Body of pancreas (tissue), 4 donors: ENCODE measurements at regions not wholly inside any gene's neighbourhood (a gene's known extent, or its start where the extent isn't known, plus 50 kb on each side); places are given as distances from the start of the nearest gene placed in this dataset.

Source experiments
- ATAC-seq: fragments of 150-250 bp; one replicate; pipeline ENCODE4 v1.9.1; 2016
- DNase-seq, 4 donors: peaks; one replicate each; pipeline ENCODE4 v3.0.0-alpha.2; 2019
- H3K27ac ChIP-seq, 4 donors: fragments of 200-600 bp; sonication (generic); 1 replicate in 3 of 4; 2 replicates in 1 of 4; pipeline versions ENCODE4 v1.5.1 to v1.6.1; 2016 to 2019; ENCODE audit warnings: mild to moderate bottlenecking in 1 of 4, mixed read lengths in 1 of 4, moderate library complexity in 1 of 4
- H3K27me3 ChIP-seq, 2 donors: fragments of 200-600 bp; sonication (generic); one replicate each; pipeline ENCODE4 v1.6.0; 2016; ENCODE audit warnings: mild to moderate bottlenecking in 1 of 2
- H3K36me3 ChIP-seq, 2 donors: fragments of 200-600 bp; sonication (generic); replicated peaks in 1 of 2; 2 replicates each; pipeline ENCODE4 v1.5.1; 2016; ENCODE audit warnings: low read depth in 2 of 2; ENCODE audit not compliant: insufficient read depth in 1 of 2
- H3K4me1 ChIP-seq: fragments of 200-600 bp; sonication (generic); one replicate; pipeline ENCODE4 v1.6.0; 2016
- H3K4me3 ChIP-seq, 2 donors: fragments of 200-600 bp; sonication (generic); 1 replicate in 1 of 2; 2 replicates in 1 of 2; pipeline ENCODE4 v1.5.1; 2016 to 2019
- H3K9me3 ChIP-seq, 3 donors: fragments of 200-600 bp; sonication (generic); 1 replicate in 2 of 3; 2 replicates in 1 of 3; pipeline ENCODE4 v1.5.1; 2016
- CTCF ChIP-seq, 7 experiments: fragments of 450-650 bp in 4 of 7; fragments of 200-600 bp in 3 of 7; sonication (generic) in 3 of 7; IDR thresholded peaks; one replicate each; pipeline ENCODE4 v1.5.1; 2016 to 2019; ENCODE audit warnings: antibody characterized with exemption in 7 of 7
- POLR2A ChIP-seq, 3 donors: fragments of 450-650 bp; IDR thresholded peaks; one replicate each; pipeline ENCODE4 v1.6.1; 2016; ENCODE audit warnings: antibody characterized with exemption in 3 of 3, mild to moderate bottlenecking in 2 of 3
- WGBS, 2 donors: methylation state at CpG; one replicate each; pipeline ENCODE4 v1.1.5; 2017; 5-methylcytosine and 5-hydroxymethylcytosine counted together
- intact Hi-C: fragments of 100-400 bp; cut with DNase I; formaldehyde crosslinking; loops from one replicate; pipeline ENCODE4 v1.15.1; 2023

- no peaks in the 10 kb centered on the region for H3K9me3 ChIP-seq
- no peak overlapping the region for H3K4me3 ChIP-seq
- H3K4me1 ChIP-seq = peaks cover 11% of the 10 kb centered on the region
- no peak overlapping the region for H3K27ac ChIP-seq
- whole genome bisulfite sequencing, 2 donors = 43 to 52% methylated on average over 2 of the region's 2 CpGs
- ATAC-seq = no peak
- no peak for TF ChIP-seq POLR2A (IDR thresholded peaks at IDR 0.05)
- no peak for TF ChIP-seq CTCF (IDR thresholded peaks at IDR 0.05)
- no peaks in the 10 kb centered on the region for H3K27me3 ChIP-seq
- H3K36me3 ChIP-seq = no peaks in the 10 kb centered on the region
- no peak for DNase-seq
- intact Hi-C loops = no loop called here
Measured at GRCh38 chr2:223227338-223227737, 175.3 kb downstream of the KCNE4 start.

GRCh38 chr2:223228871-223229270 is 176.9 kb downstream of the KCNE4 start:
- ATAC-seq (no peak), DNase-seq (no peak)
- no peaks in the 10 kb centered on the region for H3K36me3 ChIP-seq
- peaks cover 6% of the 10 kb centered on the region for H3K4me1 ChIP-seq
- TF ChIP-seq POLR2A (IDR thresholded peaks at IDR 0.05) (no peak), CTCF (IDR thresholded peaks at IDR 0.05) (no peak)
- intact Hi-C loops = no loop called here
- no peak overlapping the region for H3K27ac ChIP-seq
- no peaks in the 10 kb centered on the region for H3K9me3 ChIP-seq
- no peak overlapping the region for H3K4me3 ChIP-seq
- no peaks in the 10 kb centered on the region for H3K27me3 ChIP-seq

GRCh38 chr2:223230352-223230751 is 178.4 kb downstream of the KCNE4 start:
- WGBS, 2 donors = 60 to 66% methylated on average over 2 of the region's 2 CpGs
- H3K27me3 ChIP-seq = no peaks in the 10 kb centered on the region
- no peaks in the 10 kb centered on the region for H3K4me1 ChIP-seq
- no peak overlapping the region for H3K27ac ChIP-seq
- H3K4me3 ChIP-seq = no peak overlapping the region
- DNase-seq (no peak), ATAC-seq (no peak)
- H3K9me3 ChIP-seq = no peaks in the 10 kb centered on the region
- TF ChIP-seq CTCF (IDR thresholded peaks at IDR 0.05) = no peak
- no peak for TF ChIP-seq POLR2A (IDR thresholded peaks at IDR 0.05)
- no peaks in the 10 kb centered on the region for H3K36me3 ChIP-seq
- intact Hi-C loops = no loop called here

- TF ChIP-seq POLR2A (IDR thresholded peaks at IDR 0.05) = no peak
- TF ChIP-seq CTCF (IDR thresholded peaks at IDR 0.05) = no peak
- Histone ChIP-seq H3K36me3 (no peaks in the 10 kb centered on the region), H3K27ac (no peak overlapping the region), H3K4me3 (no peak overlapping the region), H3K9me3 (no peaks in the 10 kb centered on the region), H3K27me3 (no peaks in the 10 kb centered on the region), H3K4me1 (no peaks in the 10 kb centered on the region)
- DNase-seq = no peak
- 64 to 86% methylated on average over 1 of the region's 1 CpG for WGBS, 2 donors
- ATAC-seq = no peak
- intact Hi-C loops = no loop called here
Measured at GRCh38 chr2:223232285-223232684, 180.3 kb downstream of the KCNE4 start.

- H3K27me3 ChIP-seq = no peaks in the 10 kb centered on the region
- intact Hi-C loops = no loop called here
- H3K36me3 ChIP-seq = no peaks in the 10 kb centered on the region
Measured at GRCh38 chr2:223232896-223233295, 180.9 kb downstream of the KCNE4 start.

More at GRCh38 chr2:223232896-223233295, 180.9 kb downstream of the KCNE4 start:
- no peak for TF ChIP-seq CTCF (IDR thresholded peaks at IDR 0.05)
- DNase-seq = no peak
- Histone ChIP-seq H3K27ac (no peak overlapping the region), H3K4me3 (no peak overlapping the region), H3K4me1 (no peaks in the 10 kb centered on the region), H3K9me3 (no peaks in the 10 kb centered on the region)
- ATAC-seq = no peak
- 73 to 82% methylated on average over 2 of the region's 2 CpGs for WGBS, 2 donors
